ENCODE measurements at regions not wholly inside any gene's neighbourhood (a gene's known extent, or its start where the extent isn't known, plus 50 kb on each side); places are given as distances from the start of the nearest gene placed in this dataset.

DNA sequence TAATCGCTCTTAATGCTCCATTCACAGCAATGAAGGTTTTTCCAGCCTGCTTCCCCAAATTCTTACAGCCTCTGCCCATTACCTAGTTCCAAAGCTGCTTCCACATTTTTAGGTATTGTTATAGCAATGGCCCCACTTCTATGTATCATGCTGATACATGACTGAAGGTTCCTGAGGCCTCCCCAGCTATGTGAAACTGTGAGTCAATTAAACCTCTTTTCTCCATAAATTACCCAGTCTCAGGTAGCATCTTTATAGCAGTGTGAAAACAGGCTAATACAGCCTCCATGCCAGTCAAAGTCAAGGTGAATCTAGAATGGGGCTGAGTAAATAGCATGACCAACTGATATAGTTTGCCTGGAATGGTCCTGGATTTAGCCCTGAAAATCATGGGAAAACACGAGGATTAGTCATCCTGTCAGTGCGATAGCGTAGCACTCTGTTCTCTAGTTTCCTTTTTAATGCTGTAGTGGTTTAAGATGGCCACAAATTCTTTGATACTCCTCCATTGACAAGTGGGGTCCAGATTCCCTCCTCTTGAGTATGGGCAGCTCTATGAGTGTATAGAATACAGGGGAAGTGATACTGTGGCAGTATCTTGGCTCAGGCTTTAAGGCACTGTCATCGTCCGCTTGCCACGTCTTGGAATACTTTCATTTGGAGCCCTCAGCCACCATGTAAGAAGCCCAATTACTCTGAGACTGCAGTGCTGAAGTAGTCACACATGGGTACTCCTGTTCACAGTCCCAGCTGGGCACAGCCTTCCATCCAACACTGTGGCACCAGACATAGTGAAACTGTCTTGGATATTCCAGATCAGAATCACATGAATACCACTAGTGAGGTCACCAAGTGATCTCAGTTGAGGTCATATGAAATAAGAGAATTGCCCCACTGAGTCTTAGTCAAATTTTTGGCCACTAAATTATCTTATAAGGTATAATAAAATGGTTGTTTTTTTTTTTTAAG is 94.0 kb upstream of the PLCL2 start:
- Histone ChIP-seq H3K27ac (ENCODE audit: insufficient read depth, low read length) (no peak overlapping the region), H4K5ac (ENCODE audit: low read depth, low read length) (no peak overlapping the region), H2AK9ac (replicated peaks; ENCODE audit: low read depth, low read length, poor library complexity) (no peak overlapping the region), H3K4me1 (ENCODE audit: control insufficient read depth, insufficient read depth, low read length) (no peaks in the 10 kb centered on the region), H4K91ac (ENCODE audit: insufficient read depth, low read depth, low read length) (no peak overlapping the region), H3K27me3 (ENCODE audit: control insufficient read depth, insufficient read depth, low read length) (no peaks in the 10 kb centered on the region; the same call in 1 of the 2 replicates), H3K36me3 (ENCODE audit: control insufficient read depth, insufficient read depth, low read length) (no peaks in the 10 kb centered on the region), H4K8ac (ENCODE audit: low read depth in 2 of 2, low read length in 2 of 2) (no peak overlapping the region), H3K4ac (ENCODE audit: low read depth, low read length) (no peak overlapping the region), H2BK5ac (ENCODE audit: low read depth, low read length, poor library complexity, severe bottlenecking) (no peak overlapping the region), H2BK120ac (ENCODE audit: low read depth, low read length) (no peak overlapping the region), H3K18ac (ENCODE audit: low read depth, low read length) (no peak overlapping the region), H3K56ac (ENCODE audit: extremely low read depth, insufficient read depth, low read length) (no peak overlapping the region), H2AK5ac (ENCODE audit: low read depth, low read length) (no peak overlapping the region), H3K79me1 (ENCODE audit: low read depth in 1 of 2, low read length in 2 of 2) (no peaks in the 10 kb centered on the region), H3K23ac (ENCODE audit: low read depth, low read length) (no peak overlapping the region), H3K14ac (replicated peaks; ENCODE audit: low read depth, low read length) (no peak overlapping the region), H2BK15ac (ENCODE audit: low read depth, low read length) (no peak overlapping the region), H4K20me1 (ENCODE audit: insufficient read depth, low read length) (no peaks in the 10 kb centered on the region), H2BK20ac (ENCODE audit: low read depth, low read length) (no peak overlapping the region), H3K9me3 (ENCODE audit: control insufficient read depth, insufficient read depth, low read length) (no peaks in the 10 kb centered on the region), H3K4me3 (ENCODE audit: insufficient read depth, low read depth, low read length) (no peak overlapping the region; the same call in 1 of the 2 replicates), H2AFZ (replicated peaks; ENCODE audit: low read length, poor library complexity) (no peak overlapping the region), H3K9ac (ENCODE audit: low read depth, low read length) (no peak overlapping the region), H3K4me2 (ENCODE audit: low read depth, low read length) (no peak overlapping the region), H3K9me1 (ENCODE audit: insufficient read depth, low read length) (no peaks in the 10 kb centered on the region)
- no CpG with 5 or more reads among the region's 7 CpGs for WGBS, 2 experiments (ENCODE audit: extremely low coverage in 2 of 2, insufficient read length in 1 of 2)
- BruUV-seq (replicated peaks): no TSS peak
- TF ChIP-seq POLR2A (IDR thresholded peaks at IDR 0.05; ENCODE audit: low read depth, low read length) (no peak), RCOR1 (IDR thresholded peaks at IDR 0.05; ENCODE audit: insufficient replicate concordance, low read length) (no peak), MAZ (IDR thresholded peaks at IDR 0.05; ENCODE audit: borderline replicate concordance, low read depth, low read length) (no peak)
- TF ChIP-seq, protein P1, sequence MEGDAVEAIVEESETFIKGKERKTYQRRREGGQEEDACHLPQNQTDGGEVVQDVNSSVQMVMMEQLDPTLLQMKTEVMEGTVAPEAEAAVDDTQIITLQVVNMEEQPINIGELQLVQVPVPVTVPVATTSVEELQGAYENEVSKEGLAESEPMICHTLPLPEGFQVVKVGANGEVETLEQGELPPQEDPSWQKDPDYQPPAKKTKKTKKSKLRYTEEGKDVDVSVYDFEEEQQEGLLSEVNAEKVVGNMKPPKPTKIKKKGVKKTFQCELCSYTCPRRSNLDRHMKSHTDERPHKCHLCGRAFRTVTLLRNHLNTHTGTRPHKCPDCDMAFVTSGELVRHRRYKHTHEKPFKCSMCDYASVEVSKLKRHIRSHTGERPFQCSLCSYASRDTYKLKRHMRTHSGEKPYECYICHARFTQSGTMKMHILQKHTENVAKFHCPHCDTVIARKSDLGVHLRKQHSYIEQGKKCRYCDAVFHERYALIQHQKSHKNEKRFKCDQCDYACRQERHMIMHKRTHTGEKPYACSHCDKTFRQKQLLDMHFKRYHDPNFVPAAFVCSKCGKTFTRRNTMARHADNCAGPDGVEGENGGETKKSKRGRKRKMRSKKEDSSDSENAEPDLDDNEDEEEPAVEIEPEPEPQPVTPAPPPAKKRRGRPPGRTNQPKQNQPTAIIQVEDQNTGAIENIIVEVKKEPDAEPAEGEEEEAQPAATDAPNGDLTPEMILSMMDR (conservative IDR thresholded peaks at IDR 0.05; ENCODE audit: low read depth, low read length): no peak
- ChIA-PET POLR2A (ENCODE audit: unreplicated experiment) (no interaction called here), CTCF (no interaction called here)
- intact Hi-C loops (cut with micrococcal nuclease): no loop called here
- no peak for DNase-seq
- in situ Hi-C loops (cut with MboI; ENCODE audit: low sequenced_read_pairs): no loop called here
- ATAC-seq (ENCODE audit: low read depth): no peak
- dilution Hi-C loops (cut with HindIII; ENCODE audit: low sequenced_read_pairs, unreplicated experiment): no loop called here

Data from IMR-90 (cell line).